ENCODE measurements at regions not wholly inside any gene's neighbourhood (a gene's known extent, or its start where the extent isn't known, plus 50 kb on each side); places are given as distances from the start of the nearest gene placed in this dataset.

- TF ChIP-seq POLR2A (IDR thresholded peaks at IDR 0.05; ENCODE audit: low read length): no peak
- no peak for TF ChIP-seq GATA1 (IDR thresholded peaks at IDR 0.05; ENCODE audit: low read depth, low read length)
These were observed 89.3 kb upstream of the WSCD2 start for GRCh38 chr12:108039794-108040193.
